Cardiac septum (tissue), 1 donor: ENCODE measurements at regions not wholly inside any gene's neighbourhood (a gene's known extent, or its start where the extent isn't known, plus 50 kb on each side); places are given as distances from the start of the nearest gene placed in this dataset.
"Not testable (repeated sequence)": the region's sequence is repeated elsewhere in the genome, so short reads cannot be mapped to it uniquely, and the experiment has no call there.

Experiments
- DNase-seq: peaks from one replicate; pipeline ENCODE4 v3.0.0-alpha.2; 2020; ENCODE audit warnings: low spot score
- intact Hi-C: fragments of 100-400 bp; cut with DNase I; formaldehyde crosslinking; loops from one replicate; pipeline ENCODE4 v1.14.0; 2022
- donor health status: DM: no; HTN: no; CAD: no.

DNA sequence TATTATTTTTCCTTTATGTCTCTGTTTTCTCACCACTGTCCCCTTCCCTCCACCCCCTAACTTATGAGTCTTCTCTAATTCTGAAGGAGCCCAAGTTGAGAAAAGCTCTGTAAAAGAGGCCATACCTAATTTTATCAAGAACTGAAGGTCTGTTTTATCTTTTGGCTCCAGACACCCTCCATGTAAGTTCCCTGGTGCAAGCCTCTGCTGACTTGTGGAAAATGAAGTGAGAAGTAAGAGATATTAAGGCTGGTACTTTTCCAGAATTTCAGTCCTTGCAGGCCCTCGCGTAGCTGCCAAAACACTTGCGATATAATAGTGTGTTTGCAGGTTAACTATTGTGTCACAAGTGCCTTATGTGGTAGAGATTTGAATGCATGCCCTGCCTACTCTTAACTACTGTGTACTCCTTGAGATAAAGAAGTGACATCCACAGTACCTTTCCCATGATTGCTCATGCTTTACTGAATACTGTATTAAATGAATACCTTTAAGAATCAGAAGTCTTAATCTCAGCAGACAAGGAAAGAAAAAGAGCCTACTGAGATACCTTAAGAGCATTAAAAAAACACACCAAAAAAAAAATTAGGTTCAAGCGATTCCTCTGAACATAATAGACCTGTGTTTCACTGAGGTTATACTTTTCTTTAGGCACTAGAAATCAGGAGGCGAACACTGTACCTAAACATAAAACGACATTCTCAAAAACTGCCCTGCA is 143.6 kb upstream of the ZNF184 start:
- DNase-seq: no peak
- intact Hi-C loops: no loop called here

DNA sequence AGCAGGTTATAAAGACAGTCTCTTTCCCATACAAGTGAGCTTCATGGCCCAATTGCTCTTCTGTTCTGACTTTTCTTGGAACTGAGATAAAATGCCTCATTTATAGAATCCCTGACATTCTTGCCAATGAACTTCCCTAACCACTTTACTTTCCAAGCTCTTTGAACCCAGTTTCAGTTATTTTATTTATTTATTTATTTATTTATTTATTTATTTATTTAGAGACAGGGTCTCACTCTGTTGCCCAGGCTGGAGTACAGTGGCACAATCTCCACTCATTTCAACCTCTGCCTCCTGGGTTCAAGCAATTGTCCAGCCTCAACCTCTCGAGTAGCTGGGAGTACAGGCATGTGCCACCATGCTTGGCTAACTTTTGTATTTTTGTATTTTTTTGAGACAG is 138.5 kb upstream of the ZNF184 start:
- no peak for DNase-seq
- intact Hi-C loops: no loop called here

DNA sequence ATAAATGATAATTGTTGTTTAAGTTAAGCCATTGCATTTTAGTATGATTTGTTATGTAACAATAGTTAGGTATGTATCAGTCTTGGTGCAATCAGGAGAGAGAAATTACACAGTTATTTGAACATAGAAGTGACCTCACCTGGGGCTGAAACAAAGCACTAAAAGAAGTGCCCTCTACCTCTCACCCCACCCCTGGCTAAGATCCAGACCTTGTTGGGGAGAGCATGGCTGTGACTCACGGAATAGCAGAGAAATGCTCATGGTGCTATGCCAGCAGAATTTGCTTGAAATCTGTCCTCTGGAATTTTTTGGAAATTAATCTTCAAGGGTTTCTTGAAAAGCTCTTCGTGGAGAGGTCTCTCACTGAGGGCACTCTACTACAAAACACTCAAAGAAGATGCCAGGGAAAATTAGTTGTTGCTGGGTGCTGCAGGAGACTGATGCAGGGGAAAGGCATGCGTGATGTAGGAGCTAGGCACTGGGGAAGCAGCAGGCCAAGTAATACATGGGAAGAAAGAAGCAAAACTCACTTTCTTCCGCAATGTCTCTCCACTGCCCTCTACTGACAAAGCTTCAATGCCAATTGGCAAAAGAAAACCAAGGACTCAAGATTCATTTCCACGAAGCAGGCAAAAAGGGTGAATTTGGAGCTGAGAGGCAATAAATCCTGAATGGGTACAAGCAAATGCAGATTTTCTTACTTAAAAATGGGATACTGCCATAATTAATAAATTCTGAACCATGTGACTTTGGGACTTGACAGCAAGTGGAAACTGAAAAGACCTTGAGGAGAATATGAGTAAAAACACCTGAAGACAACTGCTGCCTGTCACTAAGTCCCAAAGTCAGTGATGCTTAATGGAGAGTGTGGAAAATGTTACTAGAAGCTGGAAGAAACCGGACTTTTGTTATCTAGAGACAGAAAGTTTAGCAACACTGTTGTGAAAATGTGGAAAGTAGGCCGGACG is 136.3 kb upstream of the ZNF184 start:
- no peak for DNase-seq
- intact Hi-C loops: no loop called here

DNA sequence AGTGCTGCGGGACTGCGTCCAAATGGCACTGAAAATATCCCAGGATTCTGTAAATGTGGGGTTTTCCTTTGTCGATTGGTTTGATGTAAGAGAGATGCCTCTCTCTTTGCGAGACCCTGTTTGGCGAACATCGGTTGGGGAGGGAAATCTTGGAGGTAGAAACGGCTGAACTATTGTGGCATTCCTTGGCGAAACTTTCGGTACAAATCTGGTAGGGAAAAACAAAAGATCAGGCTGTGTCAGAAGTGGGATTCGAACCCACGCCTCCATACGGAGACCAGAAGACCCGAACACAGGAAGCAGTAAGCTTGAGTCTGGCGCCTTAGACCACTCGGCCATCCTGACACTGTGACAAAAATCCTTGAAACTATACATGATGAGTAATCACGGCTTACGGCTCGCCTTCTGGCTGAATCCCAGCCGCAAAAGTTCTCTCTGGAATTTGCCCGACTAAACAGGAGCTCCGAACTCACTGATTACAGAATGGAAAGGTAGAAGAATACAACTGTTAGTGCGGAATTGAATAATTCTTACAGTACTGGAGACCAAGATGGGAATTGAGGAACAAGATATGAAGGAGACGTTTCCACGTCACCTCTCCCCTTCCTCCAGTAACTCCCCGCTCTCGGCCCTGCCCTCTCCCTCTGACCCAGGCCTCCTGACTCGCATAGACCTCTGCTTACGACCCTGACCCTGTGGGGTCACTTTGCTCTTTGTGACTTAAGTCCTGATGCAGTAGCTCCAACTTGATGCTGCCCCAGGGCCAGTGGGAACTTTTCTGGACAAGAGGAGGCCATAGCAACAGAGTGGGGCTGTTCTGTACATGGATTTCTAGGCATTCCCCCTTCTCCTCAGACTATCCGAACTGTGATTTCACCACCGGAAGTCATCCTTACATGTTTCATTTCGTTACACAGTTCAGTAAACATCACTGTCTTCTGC is 132.8 kb upstream of the ZNF184 start:
- no peak for DNase-seq
- intact Hi-C loops: no loop called here

DNA sequence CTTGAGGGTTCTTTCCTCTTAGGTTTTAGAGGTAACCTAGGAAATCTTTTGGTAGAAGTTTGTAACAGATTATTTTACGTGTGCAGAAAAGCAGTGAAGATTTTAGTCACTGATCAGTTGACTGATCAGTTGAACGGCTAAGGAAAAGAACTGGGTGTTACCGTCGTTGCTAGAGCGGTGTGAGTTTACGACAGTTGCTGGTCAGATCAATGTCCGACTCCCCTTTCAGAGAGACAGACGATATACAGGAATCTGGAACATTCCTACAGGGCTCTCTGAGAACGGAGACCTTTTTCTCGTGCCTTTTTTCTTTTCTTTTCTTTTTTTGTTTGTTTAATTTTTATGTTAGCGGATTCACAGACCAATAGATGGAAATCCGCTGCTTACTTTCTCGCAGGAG is 132.1 kb upstream of the ZNF184 start:
- DNase-seq: no peak
- intact Hi-C loops: no loop called here

DNA sequence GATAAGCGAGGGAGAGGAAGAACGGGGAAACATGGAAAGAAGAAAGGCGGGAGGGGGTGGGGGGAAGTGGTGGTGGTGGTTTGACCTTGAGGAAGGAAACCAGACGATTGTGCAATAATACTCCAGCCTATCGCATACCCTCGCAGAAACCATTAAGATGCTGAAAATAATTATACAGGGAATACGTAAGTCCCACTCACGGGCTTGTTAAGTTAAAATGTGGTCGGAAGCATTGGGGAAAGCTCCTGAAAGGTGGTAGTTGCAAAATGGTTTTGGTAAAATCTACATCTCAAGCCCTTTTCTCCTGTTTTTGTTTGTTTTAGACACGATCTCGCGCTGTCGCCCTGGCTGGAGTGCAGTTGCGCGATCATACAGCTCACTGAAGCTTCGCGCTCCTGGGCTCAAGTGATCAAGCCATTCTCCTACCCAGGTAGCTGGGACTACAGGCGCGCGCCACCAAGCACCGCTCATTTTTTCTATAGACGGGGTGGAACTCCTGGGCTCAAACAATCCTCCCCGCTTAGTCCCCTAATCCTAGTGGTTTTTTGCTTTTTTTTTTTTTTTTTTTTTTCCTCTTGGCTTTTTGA is 128.9 kb upstream of the ZNF184 start:
- DNase-seq: no peak
- intact Hi-C loops: no loop called here

DNA sequence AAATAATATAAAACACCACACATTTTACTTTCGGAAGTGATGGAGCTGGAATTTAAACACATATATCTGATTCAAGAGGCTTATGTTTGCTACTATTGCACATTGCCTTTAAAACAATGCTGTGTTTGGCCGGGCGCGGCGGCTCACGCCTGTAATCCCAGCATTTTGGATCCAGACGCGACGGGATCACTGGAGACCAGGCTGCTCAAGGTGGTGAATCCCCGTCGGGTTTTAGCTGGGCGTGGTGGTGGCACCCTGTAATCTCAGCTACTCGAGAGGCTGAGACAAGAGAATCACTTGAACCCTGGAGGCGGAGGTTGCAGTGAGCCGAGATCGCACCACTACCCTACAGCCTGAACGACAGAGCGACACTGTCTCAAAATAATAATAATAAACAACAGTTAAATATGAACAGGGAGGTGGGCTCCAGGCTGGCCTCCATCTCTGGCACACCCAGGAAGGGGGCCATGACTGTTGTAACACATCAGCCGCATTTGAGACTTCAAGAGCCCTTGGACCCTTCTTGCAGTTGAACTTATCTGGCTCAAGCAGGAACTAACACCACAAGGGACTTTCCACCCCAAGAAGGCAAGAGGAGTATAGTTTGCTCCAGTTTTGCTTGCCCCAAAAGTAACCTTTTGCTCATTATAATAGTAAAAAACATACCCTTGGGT is 127.1 kb upstream of the ZNF184 start:
- intact Hi-C loops: no loop called here
- no peak for DNase-seq

DNA sequence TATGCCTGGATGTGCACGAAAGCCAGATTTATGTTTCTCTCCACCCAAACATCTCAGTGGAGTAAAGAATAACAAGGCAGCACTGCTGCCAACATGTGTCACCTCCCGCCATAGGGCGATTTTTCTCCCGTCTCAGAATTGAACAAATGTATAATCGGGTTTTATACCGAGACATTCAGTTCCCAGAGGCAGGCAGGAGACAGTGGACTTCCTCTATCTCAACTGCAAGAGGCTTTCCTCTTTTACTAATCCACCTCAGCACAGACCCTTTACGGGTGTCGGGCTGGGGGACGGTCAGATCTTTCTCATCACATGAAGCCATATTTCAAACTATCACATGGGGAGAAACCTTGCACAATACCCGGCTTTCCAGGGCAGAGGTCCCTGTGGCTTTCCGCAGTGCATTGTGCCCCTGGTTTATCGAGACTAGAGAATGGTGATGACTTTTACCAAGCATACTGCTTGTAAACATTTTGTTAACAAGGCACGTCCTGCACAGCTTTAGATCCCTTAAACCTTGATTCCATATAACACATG is 124.2 kb upstream of the ZNF184 start:
- intact Hi-C loops, DNase-seq: not testable (repeated sequence)

DNA sequence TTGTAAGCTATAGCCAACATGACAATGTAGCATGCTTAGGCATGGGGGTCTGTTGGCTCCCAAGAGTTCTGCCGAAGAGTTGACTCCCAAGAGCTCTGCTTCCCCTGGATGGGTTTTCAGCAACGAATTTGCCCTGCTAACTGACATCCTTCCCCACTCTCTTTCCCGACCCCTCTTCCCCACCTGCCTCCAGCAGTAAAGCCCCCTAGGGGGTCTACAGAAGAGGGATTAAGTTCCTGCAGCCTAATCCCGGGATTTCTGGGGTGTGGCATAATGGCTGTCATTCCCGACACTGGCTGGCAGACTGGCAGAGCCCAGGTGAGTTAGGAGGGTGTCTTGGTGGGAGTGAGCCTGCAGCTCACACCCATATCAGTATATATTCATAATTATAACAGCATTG is 121.0 kb upstream of the ZNF184 start:
- intact Hi-C loops: no loop called here
- no peak for DNase-seq

DNA sequence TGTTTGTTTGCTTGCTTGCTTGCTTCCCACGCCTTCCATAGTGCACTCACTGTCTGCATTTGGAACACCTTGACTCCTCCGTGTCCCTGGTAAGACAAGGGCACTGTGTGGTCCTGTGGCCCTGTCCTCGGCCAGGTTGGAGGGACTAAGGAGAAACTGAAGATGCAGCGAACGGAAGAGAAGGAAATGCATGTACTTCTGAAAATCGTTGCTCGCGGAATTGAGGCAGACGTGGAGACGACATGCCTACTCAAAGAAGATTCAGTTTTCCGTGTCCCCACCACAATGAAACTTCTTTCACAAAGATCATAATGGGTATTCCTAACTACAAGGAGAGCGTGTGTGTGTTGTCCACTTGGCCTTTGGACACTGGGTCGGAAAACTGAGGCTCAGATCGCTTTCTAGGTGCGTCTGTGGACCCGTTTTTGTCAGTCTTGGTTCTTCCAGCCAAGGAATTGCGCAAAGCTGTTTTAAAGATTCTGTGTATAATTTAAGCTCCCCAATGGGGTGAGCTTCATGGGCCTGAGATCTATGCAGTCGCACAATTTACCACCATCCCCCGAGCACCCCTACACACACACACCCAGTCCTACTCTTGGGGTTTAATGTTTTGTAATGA is 120.4 kb upstream of the ZNF184 start:
- intact Hi-C loops: no loop called here
- DNase-seq: no peak

DNA sequence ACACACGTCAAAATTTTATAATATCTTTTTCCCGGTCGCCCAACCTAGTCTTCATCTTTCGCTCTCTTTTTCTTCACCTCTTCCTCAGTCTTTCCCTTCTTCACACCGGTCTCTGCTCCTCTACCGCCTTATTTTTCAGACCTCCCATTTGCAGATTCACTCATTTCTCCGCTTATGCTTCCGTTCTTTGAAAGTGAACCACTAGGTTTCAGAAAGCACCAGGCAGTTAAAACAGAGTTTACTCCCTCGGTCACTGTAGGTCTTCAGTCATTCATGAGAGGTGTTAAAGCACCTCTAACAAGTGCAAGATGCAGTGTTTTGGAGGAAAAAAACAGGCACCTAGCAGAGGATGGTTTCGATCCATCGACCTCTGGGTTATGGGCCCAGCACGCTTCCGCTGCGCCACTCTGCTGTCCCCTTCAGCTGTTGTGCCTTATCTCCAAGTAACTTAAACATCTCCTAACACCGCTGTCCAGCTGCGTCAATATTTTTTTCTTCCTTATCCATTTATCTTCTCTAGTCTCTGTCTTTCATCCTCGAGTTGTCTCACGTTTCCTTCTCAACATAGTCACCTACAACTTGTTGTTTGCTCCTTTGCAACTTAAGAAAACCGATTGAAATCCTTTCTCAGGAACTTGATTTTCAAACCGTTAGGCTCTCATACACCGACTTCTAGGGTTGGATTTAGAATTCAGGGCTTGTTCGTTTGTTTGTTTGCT is 119.7 kb upstream of the ZNF184 start:
- no peak for DNase-seq
- intact Hi-C loops: no loop called here

DNA sequence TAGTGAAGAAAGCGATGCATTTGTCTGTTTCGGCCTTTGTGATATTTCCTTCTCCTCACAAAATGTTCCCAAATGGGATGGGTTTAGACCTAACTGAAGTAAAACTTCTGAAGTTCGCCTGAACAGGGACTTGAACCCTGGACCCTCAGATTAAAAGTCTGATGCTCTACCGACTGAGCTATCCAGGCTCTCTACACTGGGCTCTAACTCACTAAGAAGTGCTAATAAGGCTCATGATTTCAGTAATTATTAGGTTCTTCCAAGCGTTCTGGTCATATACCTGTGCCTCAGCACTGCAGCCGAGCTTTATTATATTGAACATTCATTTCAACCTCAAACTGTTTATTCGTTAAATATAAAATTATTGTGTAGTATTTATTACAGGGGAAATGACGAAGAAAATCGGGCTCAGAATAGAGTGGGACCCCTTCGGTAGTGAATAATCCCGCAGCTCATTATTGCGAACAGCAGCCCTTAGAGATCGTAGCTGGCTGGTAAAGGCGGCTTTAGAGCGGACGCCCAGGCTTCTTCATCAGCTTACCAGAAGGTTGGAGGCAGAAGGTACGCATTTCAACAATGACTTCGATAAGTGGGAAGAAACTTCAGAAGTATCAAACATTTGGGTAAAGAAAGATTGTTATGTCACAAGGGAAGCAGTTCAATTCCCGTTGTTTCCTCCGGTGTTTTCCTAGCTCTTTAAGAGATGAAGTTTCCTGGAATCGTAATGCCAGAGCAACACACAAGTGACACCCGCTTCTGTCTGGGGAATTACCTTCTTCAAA is 119.0 kb upstream of the ZNF184 start:
- DNase-seq: no peak
- intact Hi-C loops: no loop called here

DNA sequence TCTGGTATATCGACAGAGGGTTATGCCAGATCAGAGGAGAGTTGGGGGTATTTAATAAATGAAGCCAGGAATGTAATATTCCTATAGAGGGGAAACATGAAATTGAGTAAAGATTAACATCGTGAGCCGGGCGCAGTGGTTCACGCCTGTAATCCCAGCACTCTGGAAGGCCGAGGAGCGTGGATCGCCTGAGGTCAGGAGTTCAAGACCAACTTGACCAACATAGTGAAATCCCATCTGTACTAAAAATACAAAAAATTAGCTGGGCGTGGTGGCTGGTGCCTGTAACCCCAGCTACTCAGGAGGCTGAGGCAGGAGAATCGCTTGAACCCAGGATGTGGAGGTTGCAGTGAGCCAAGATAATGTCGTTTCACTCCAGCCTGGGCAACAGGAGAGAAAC is 112.4 kb upstream of the ZNF184 start:
- DNase-seq, intact Hi-C loops: not testable (repeated sequence)

DNA sequence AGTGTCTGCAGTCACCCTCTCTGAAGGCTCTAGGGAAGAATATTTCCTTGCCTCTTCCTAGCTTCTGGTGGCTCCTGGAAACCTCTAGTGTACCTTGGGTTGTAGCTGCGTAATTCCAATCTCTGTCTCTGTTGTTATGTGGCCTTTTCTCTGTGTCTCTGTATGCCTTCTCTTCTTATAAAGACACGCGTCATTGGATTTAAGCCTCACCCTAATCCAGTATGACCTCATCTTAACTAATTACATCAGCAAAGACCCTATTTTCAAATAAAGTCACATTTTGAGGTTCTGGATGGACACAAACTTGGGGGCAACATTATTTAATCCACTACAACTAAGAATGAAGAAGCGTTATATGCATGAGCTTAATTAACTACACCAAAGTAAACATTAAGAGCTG is 111.4 kb upstream of the ZNF184 start:
- no peak for DNase-seq
- intact Hi-C loops: no loop called here

DNA sequence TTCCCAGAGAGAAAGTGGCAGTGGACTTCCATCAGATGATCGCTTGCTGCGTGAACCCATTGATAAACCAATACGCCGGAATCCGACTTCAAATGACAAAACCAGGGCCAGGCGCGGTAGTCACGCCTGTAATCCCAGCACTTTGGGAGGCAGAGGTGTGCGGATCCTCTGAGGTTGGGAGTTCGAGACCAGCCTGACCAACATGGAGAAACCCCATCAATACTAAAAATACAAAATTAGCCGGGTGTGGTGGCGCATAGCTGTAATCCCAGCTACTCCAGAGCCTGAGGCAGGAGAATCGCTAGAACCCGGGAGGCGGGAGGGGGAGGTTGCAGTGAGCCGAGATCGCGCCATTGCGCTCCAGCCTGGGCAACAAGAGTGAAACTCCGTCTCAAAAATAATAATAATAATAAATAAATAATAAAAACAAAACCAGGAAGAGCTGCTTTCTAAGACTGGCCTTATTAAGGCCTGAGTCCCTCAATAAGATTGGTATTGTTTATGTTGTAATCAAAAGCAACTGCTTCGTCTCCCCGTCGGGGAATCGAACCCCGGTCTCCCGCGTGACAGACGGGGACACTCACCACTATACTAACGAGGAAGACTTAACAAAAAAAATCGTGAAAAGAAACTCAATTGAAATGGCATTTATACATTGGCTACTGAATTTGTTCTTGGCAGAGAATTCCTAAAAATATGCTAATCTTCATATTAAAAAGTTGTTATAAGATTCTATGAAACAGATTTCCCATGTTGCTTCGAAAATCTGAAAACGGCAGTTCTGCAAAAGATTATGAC is 110.2 kb upstream of the ZNF184 start:
- intact Hi-C loops: no loop called here
- DNase-seq: no peak

DNA sequence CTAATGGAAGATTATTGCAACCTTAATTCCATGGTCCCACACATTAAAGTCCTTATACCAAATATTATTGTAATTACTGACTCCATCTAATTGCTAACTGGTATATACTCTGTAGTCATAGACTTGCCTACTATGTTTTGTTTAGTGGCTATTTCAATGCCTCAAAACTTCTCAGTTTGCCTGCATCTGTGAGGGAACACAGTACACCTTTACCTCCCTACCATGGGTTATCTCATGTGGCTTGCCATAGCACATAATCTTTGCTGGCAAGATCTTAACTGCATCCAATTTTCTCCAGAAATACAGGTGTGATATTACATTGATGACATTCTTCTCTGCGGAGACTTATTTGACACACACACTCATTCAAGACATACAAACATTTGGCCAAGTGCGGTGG is 107.1 kb upstream of the ZNF184 start:
- intact Hi-C loops: no loop called here
- no peak for DNase-seq
